GM23338 (cell line): ENCODE measurements at regions not wholly inside any gene's neighbourhood (a gene's known extent, or its start where the extent isn't known, plus 50 kb on each side); places are given as distances from the start of the nearest gene placed in this dataset.

Source experiments
- ATAC-seq: fragments of 200-7000 bp; cut with Tn5 transposase; 3 replicates; pipeline ENCODE4 v1.9.1; 2020
- DNase-seq: peaks from one replicate; pipeline ENCODE4 v3.0.0-alpha.2; 2015; ENCODE audit warnings: low spot score
- H2AFZ ChIP-seq: fragments of 200-600 bp; sonication (generic); 2 replicates; pipeline ENCODE4 v1.8.0; 2016; ENCODE audit warnings: antibody characterized with exemption, mild to moderate bottlenecking, moderate library complexity
- H3F3A ChIP-seq: fragments of 200-600 bp; sonication (generic); replicated peaks from 2 replicates; pipeline ENCODE4 v1.8.0; 2017; ENCODE audit warnings: antibody characterized with exemption, mixed run types, low read depth
- H3K27ac ChIP-seq: fragments of 200-600 bp; sonication (generic); 2 replicates; pipeline ENCODE4 v1.6.1; 2016; ENCODE audit warnings: low read depth
- H3K27me3 ChIP-seq: fragments of 200-600 bp; sonication (generic); 2 replicates; pipeline ENCODE4 v1.8.0; 2016; ENCODE audit warnings: mild to moderate bottlenecking, mixed run types, moderate library complexity; ENCODE audit not compliant: insufficient read depth
- H3K36me3 ChIP-seq: fragments of 200-600 bp; sonication (generic); 2 replicates; pipeline ENCODE4 v1.8.0; 2016; ENCODE audit warnings: mild to moderate bottlenecking; ENCODE audit not compliant: insufficient read depth
- H3K4me1 ChIP-seq: fragments of 200-600 bp; sonication (generic); 2 replicates; pipeline ENCODE4 v1.8.0; 2016; ENCODE audit warnings: mild to moderate bottlenecking, moderate library complexity; ENCODE audit not compliant: insufficient read depth
- H3K4me2 ChIP-seq: fragments of 200-600 bp; sonication (generic); 2 replicates; pipeline ENCODE4 v1.7.1; 2017; ENCODE audit warnings: mixed run types
- H3K4me3 ChIP-seq: fragments of 200-600 bp; sonication (generic); 2 replicates; pipeline ENCODE4 v1.6.1; 2016; ENCODE audit warnings: mixed run types
- H3K79me2 ChIP-seq: fragments of 200-600 bp; sonication (generic); replicated peaks from 2 replicates; pipeline ENCODE4 v1.8.0; 2017; ENCODE audit warnings: mild to moderate bottlenecking; ENCODE audit not compliant: insufficient read depth
- H3K9me2 ChIP-seq: fragments of 200-600 bp; sonication (generic); 2 replicates; pipeline ENCODE4 v1.8.0; 2017; ENCODE audit not compliant: insufficient read depth
- H4K20me1 ChIP-seq: fragments of 200-600 bp; sonication (generic); replicated peaks from 2 replicates; pipeline ENCODE4 v1.8.0; 2017; ENCODE audit warnings: mild to moderate bottlenecking; ENCODE audit not compliant: insufficient read depth
- H3K27ac Mint-ChIP-seq: 2 replicates; pipeline ENCODE4 v1.8.0; 2020; ENCODE audit warnings: inconsistent platforms, mild to moderate bottlenecking, moderate library complexity, mixed read lengths
- H3K27me3 Mint-ChIP-seq: 3 replicates; pipeline ENCODE4 v1.8.0; 2022; ENCODE audit warnings: low read depth, mild to moderate bottlenecking, moderate library complexity, mixed read lengths, inconsistent platforms; ENCODE audit not compliant: insufficient read depth, poor library complexity
- H3K36me3 Mint-ChIP-seq: 3 replicates; pipeline ENCODE4 v1.8.0; 2021; ENCODE audit warnings: low read depth, mild to moderate bottlenecking, inconsistent platforms, moderate library complexity, mixed read lengths
- H3K4me1 Mint-ChIP-seq: 3 replicates; pipeline ENCODE4 v1.8.0; 2020; ENCODE audit warnings: mild to moderate bottlenecking, inconsistent platforms, mixed read lengths
- H3K4me3 Mint-ChIP-seq: 3 replicates; pipeline ENCODE4 v1.8.0; 2021; ENCODE audit warnings: moderate library complexity, mild to moderate bottlenecking, inconsistent platforms, mixed read lengths
- H3K9me3 Mint-ChIP-seq: 3 replicates; pipeline ENCODE4 v1.8.0; 2020; ENCODE audit warnings: moderate library complexity, mild to moderate bottlenecking, inconsistent platforms, mixed read lengths
- CREB1 ChIP-seq: fragments of 250-450 bp; sonication (Bioruptor Pico); IDR thresholded peaks from 2 replicates; pipeline ENCODE4 v1.5.0; 2020; ENCODE audit warnings: low read depth, mild to moderate bottlenecking, moderate library complexity
- CTCF ChIP-seq, 2 experiments: fragments of 200-600 bp in 1 of 2; sonication (generic) in 1 of 2; conservative IDR thresholded peaks; 2 replicates each; pipeline versions ENCODE4 v1.5.1 to v1.6.1; 2016 to 2017; ENCODE audit warnings: antibody characterized with exemption in 2 of 2, low read depth in 2 of 2, mild to moderate bottlenecking in 2 of 2, moderate library complexity in 1 of 2
- ETS1 ChIP-seq: IDR thresholded peaks from 2 replicates; pipeline ENCODE4 v1.6.1; 2016; ENCODE audit warnings: antibody characterized with exemption
- EZH2phosphoT487 ChIP-seq: fragments of 200-600 bp; sonication (generic); IDR thresholded peaks from one replicate; pipeline ENCODE4 v1.8.1; 2018; ENCODE audit warnings: antibody characterized with exemption; ENCODE audit not compliant: unreplicated experiment
- NANOG ChIP-seq: IDR thresholded peaks from 2 replicates; pipeline ENCODE4 v1.6.1; 2016; ENCODE audit warnings: antibody characterized with exemption, borderline replicate concordance
- REST ChIP-seq: IDR thresholded peaks from one replicate; pipeline ENCODE4 v1.6.1; 2018; ENCODE audit warnings: antibody characterized with exemption; ENCODE audit not compliant: unreplicated experiment
- STAT1 ChIP-seq: IDR thresholded peaks from one replicate; pipeline ENCODE4 v1.6.1; 2016; ENCODE audit warnings: antibody characterized with exemption; ENCODE audit not compliant: unreplicated experiment
- ZNF331 ChIP-seq: fragments of 250-450 bp; sonication (Bioruptor Pico); IDR thresholded peaks from 2 replicates; pipeline ENCODE4 v1.5.0; 2020; ENCODE audit warnings: low read depth, mild to moderate bottlenecking, moderate library complexity

DNA sequence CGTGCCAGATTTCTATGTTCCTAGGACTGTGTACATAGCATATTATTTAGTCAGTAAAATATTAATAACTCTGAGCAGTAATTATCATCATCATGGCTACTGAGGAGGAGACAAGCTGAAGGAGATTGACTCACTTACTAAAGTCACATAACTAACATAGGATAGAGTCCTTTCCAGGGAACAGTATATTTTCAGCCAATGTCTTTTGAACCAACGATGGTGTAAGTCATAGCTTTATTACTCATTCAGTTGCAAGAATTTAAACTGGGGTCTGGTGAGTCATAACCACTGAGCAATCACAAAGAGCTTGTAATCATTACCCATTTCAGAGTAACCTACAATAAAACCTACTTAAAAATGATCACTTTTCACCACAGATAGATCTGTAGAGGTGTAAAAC, 1564.8 kb upstream of the TENM4 start:
- H3K9me3 Mint-ChIP-seq, result no peaks in the 10 kb centered on the region
- no peaks in the 10 kb centered on the region for H3K79me2 ChIP-seq
- DNase-seq (no peak), ATAC-seq (no peak)
- no peaks in the 10 kb centered on the region for H3K27me3 ChIP-seq
- H3K36me3 ChIP-seq, result no peaks in the 10 kb centered on the region
- H2AFZ ChIP-seq, result no peak overlapping the region
- no peaks in the 10 kb centered on the region for H3K9me2 ChIP-seq
- no peaks in the 10 kb centered on the region; the same call in 1 of the 2 replicates for H4K20me1 ChIP-seq
- H3K4me2 ChIP-seq, result no peak overlapping the region
- H3K27me3 Mint-ChIP-seq, result peaks cover 4% of the 10 kb centered on the region
- H3F3A ChIP-seq, result no peaks in the 10 kb centered on the region
- H3K27ac Mint-ChIP-seq, result no peak overlapping the region
- no peaks in the 10 kb centered on the region for H3K36me3 Mint-ChIP-seq
- H3K4me3 ChIP-seq, result no peak overlapping the region
- H3K4me1 Mint-ChIP-seq, result no peaks in the 10 kb centered on the region
- H3K4me1 ChIP-seq, result no peaks in the 10 kb centered on the region
- TF ChIP-seq ZNF331 (no peak), REST (no peak), NANOG (no peak), STAT1 (no peak), ETS1 (no peak), CREB1 (no peak)
- no peak overlapping the region for H3K27ac ChIP-seq
- no peak overlapping the region for H3K4me3 Mint-ChIP-seq

DNA sequence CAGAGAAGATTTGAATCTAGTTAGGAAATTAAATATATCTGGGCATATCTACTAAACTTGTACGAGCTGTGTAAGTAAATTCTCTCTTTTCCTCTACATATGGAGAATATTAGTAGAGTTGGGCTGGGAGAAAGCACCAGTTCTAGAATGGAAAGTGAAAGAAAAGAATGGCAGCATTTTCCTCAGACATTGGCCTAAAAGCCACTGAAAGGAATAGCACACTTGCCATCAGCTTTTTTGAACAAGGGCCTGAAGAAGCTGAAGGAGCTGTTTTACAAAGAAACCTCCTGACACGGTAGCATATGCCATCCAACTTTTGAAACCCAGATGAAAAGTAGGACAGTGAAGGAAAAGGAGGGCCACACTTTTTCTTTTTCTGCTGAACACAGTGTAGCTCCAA, 1563.7 kb upstream of the TENM4 start:
- H3K4me3 Mint-ChIP-seq, result no peak overlapping the region
- no peak for TF ChIP-seq NANOG
- no peak for TF ChIP-seq REST
- TF ChIP-seq EZH2phosphoT487, result no peak
- TF ChIP-seq CREB1, result no peak
- TF ChIP-seq ETS1, result no peak
- TF ChIP-seq CTCF (conservative IDR thresholded peaks at IDR 0.05; ENCODE audit: low read depth in 2 of 2), result no peak

More for the DNA sequence above, 1563.7 kb upstream of the TENM4 start:
- Histone ChIP-seq H2AFZ (no peak overlapping the region), H3K4me1 (no peaks in the 10 kb centered on the region), H4K20me1 (no peaks in the 10 kb centered on the region; the same call in 1 of the 2 replicates), H3K27ac (no peak overlapping the region), H3K79me2 (no peaks in the 10 kb centered on the region), H3K9me2 (no peaks in the 10 kb centered on the region), H3K27me3 (no peaks in the 10 kb centered on the region), H3K36me3 (no peaks in the 10 kb centered on the region), H3K4me2 (no peak overlapping the region), H3K4me3 (no peak overlapping the region), H3F3A (no peaks in the 10 kb centered on the region)
- no peaks in the 10 kb centered on the region for H3K9me3 Mint-ChIP-seq
- ATAC-seq (no peak), DNase-seq (no peak)
- H3K36me3 Mint-ChIP-seq, result no peaks in the 10 kb centered on the region
- H3K4me1 Mint-ChIP-seq, result no peaks in the 10 kb centered on the region
- peaks cover 4% of the 10 kb centered on the region for H3K27me3 Mint-ChIP-seq
- H3K27ac Mint-ChIP-seq, result no peak overlapping the region
